ENCODE measurements at regions not wholly inside any gene's neighbourhood (a gene's known extent, or its start where the extent isn't known, plus 50 kb on each side); places are given as distances from the start of the nearest gene placed in this dataset.

GRCh38 chrX:69027181-69028005 lies 137.9 kb downstream of the PJA1 start:
- TF ChIP-seq CTCF (conservative IDR thresholded peaks at IDR 0.05 in 1 of 2, IDR thresholded peaks at IDR 0.05 in 1 of 2; ENCODE audit: low read depth in 1 of 2, low read length in 2 of 2) = no peak
- no peak for TF ChIP-seq EZH2 (IDR thresholded peaks at IDR 0.05; ENCODE audit: low read length, missing control alignments)
